Immature natural killer cell (primary cell): ENCODE measurements at regions not wholly inside any gene's neighbourhood (a gene's known extent, or its start where the extent isn't known, plus 50 kb on each side); places are given as distances from the start of the nearest gene placed in this dataset.

ENCODE experiments used
- DNase-seq, 3 donors: peaks; one replicate each; pipeline ENCODE4 v3.0.0; 2022; ENCODE audit warnings: mixed read lengths in 1 of 3
- H3K27ac Mint-ChIP-seq, 6 donors: one replicate each; pipeline ENCODE4 v1.8.0; 2020; ENCODE audit warnings: mixed read lengths in 6 of 6, mild to moderate bottlenecking in 5 of 6, inconsistent platforms in 4 of 6, moderate library complexity in 3 of 6
- H3K27me3 Mint-ChIP-seq, 3 donors: one replicate each; pipeline ENCODE4 v1.8.0; 2020 to 2021; ENCODE audit warnings: low read depth in 3 of 3, mild to moderate bottlenecking in 3 of 3, mixed read lengths in 3 of 3, moderate library complexity in 3 of 3, inconsistent platforms in 1 of 3
- H3K36me3 Mint-ChIP-seq, 3 donors: one replicate each; pipeline ENCODE4 v1.8.0; 2020; ENCODE audit warnings: mixed read lengths in 3 of 3, inconsistent platforms in 2 of 3, mild to moderate bottlenecking in 2 of 3
- H3K4me1 Mint-ChIP-seq, 2 donors: one replicate each; pipeline ENCODE4 v1.8.0; 2020; ENCODE audit warnings: inconsistent platforms in 2 of 2, mild to moderate bottlenecking in 2 of 2, mixed read lengths in 2 of 2, moderate library complexity in 1 of 2
- H3K4me3 Mint-ChIP-seq, 5 donors: one replicate each; pipeline ENCODE4 v1.8.0; 2020; ENCODE audit warnings: mild to moderate bottlenecking in 5 of 5, mixed read lengths in 5 of 5, inconsistent platforms in 3 of 5, moderate library complexity in 3 of 5
- H3K9me3 Mint-ChIP-seq, 6 donors: one replicate each; pipeline ENCODE4 v1.8.0; 2020; ENCODE audit warnings: mild to moderate bottlenecking in 6 of 6, mixed read lengths in 6 of 6, inconsistent platforms in 4 of 6, moderate library complexity in 3 of 6

DNA sequence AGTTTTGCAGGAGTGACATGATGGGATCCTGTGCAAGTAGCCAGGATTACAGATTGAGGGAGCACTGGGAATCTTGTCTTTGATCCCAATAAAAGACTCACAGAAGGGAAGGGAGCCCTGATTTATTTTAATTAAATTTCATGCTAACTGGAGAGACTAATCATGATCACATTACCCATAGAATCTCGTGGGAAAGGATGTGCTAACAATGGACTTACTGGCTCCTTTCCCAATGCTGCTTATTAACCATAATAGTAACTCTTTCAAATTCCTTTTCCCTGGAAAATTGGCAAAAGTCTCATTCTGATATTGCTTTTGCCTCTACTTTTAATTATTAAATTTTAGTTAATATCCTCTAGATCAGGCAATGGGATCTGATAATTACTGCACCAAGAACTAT, 174.8 kb upstream of the AVPR1A start:
- Mint-ChIP-seq H3K36me3 (no peaks in the 10 kb centered on the region), H3K4me1 (no peaks in the 10 kb centered on the region), H3K9me3 (peaks cover 0 to 11% (median 0%) of the 10 kb centered on the region in 6 donors), H3K27ac (no peak overlapping the region), H3K4me3 (no peak overlapping the region), H3K27me3 (no peaks in the 10 kb centered on the region)
- DNase-seq = no peak

DNA sequence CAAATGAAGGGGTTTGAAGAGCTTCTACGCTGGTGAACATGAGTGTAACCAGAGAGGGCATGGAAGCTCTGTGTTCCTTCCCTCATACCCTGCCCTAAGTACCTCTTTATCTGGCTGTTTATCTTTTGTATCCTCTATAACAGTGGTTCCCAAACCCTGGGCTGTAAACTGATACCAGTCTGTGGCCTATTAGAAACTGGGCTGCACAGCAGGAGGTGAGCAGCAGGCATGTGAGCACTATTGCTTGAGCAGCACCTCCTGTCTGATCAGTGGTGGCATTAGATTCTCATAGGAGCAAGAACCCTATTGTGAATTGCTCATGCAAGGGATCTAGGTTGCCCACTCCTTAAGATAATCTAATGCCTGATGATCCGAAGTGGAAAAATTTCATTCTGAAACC, 172.9 kb upstream of the AVPR1A start:
- H3K27ac Mint-ChIP-seq = no peak overlapping the region
- no peaks in the 10 kb centered on the region for H3K27me3 Mint-ChIP-seq
- no peaks in the 10 kb centered on the region for H3K4me1 Mint-ChIP-seq
- DNase-seq = no peak
- H3K36me3 Mint-ChIP-seq = no peaks in the 10 kb centered on the region
- peaks cover 0 to 5% (median 1%) of the 10 kb centered on the region in 6 donors for H3K9me3 Mint-ChIP-seq
- no peak overlapping the region for H3K4me3 Mint-ChIP-seq

DNA sequence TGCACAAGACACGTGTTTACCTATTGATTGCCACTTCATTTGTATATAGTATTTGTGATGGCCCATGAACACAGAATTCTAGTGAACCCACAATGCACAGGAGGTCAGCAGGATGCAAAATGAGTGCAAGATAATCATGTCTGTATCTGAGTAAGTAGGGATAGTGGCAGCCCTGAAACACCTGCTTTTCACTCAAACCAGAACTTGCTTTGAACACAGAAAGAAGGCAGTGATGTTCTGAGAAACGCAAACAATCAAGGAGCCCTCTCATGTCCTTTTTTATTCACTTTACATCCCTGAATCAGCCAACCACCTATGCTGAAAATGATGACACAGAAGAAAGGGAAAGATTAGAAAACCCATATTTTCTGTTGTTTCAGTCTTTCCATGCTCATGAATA, 170.4 kb upstream of the AVPR1A start:
- no peak for DNase-seq
- H3K4me3 Mint-ChIP-seq = no peak overlapping the region
- no peak overlapping the region for H3K27ac Mint-ChIP-seq
- no peaks in the 10 kb centered on the region for H3K36me3 Mint-ChIP-seq
- peaks cover 0 to 10% (median 3%) of the 10 kb centered on the region in 6 donors for H3K9me3 Mint-ChIP-seq
- no peaks in the 10 kb centered on the region for H3K4me1 Mint-ChIP-seq
- H3K27me3 Mint-ChIP-seq = no peaks in the 10 kb centered on the region

DNA sequence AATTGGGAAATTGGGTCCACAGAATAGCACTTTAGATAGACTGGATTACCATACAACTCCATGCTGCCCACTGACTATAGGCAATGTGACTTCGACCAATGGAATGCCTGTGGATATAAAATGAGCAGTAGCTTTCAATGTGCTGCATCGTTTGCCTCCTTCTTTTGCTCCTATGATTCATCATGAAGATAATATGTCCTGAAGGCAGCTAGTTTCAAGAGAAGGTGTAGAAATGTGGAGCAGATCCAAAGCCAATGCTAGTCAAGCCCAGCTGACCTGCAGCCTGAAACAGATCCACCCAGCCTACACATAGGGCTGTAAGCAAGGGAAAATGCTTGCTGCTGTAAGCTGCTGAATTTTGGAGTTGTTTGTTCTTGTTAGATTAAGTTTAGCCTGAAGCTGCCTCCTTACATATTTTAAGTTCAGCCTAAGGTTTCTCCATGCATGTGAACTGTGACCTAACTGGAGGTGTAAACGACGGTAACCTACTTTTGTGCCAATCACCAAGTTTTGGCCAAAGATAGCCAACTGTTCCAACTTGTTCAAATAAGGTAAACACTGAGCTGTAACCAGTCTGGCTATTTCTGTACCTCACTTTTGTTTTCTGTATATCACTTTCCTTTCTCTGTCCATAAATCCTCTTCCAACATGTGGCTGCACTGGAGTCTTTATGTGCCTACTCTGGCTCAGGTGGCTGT, 169.1 kb upstream of the AVPR1A start:
- DNase-seq = no peak
- H3K36me3 Mint-ChIP-seq = no peaks in the 10 kb centered on the region
- H3K9me3 Mint-ChIP-seq = peaks cover 0 to 13% (median 7%) of the 10 kb centered on the region in 6 donors
- H3K4me1 Mint-ChIP-seq = no peaks in the 10 kb centered on the region
- no peaks in the 10 kb centered on the region for H3K27me3 Mint-ChIP-seq
- H3K4me3 Mint-ChIP-seq = no peak overlapping the region
- no peak overlapping the region for H3K27ac Mint-ChIP-seq

DNA sequence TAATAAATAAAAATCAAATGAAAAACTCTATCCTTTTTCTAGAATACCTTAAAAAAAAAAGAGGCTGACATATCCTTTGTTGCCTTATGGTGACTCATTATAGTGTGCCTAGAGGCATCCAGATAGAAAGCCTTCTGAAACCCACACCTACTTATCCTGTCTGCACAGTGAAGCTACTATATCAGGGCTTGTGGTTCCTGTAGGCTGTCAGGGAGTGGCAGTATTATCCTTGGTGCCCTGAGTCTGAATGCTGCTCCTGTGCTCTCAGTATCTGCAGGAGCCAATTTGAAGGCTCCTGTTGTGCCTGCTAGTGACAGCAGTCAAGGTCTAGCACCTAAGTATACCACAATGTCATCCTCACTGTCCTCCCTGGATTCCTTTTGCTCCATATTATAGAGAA, 168.4 kb upstream of the AVPR1A start:
- Mint-ChIP-seq H3K4me3 (no peak overlapping the region), H3K9me3 (peaks cover 0 to 13% (median 7%) of the 10 kb centered on the region in 6 donors), H3K4me1 (no peaks in the 10 kb centered on the region), H3K27me3 (no peaks in the 10 kb centered on the region), H3K27ac (no peak overlapping the region), H3K36me3 (no peaks in the 10 kb centered on the region)
- no peak for DNase-seq

DNA sequence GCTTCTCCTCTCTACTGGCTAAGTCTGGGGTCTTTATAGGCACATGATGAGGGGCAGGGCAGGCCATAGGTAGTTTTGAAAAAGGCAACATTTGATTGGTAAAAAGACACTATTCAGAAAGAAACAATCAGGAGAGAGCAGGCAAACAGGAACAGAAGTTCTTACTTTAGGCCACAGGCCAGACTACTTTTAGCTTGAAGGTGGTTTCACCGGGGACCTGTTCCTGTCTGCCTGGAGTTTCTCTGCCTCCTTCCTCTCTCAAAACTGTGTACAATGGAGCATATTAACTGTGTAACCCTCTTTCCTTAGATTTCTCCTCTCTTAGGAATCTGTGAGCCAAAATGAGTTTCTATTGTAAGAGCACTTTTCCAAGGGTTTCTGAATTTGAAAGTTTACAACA, 167.9 kb upstream of the AVPR1A start:
- no peaks in the 10 kb centered on the region for H3K36me3 Mint-ChIP-seq
- no peaks in the 10 kb centered on the region for H3K4me1 Mint-ChIP-seq
- H3K4me3 Mint-ChIP-seq = no peak overlapping the region
- H3K27me3 Mint-ChIP-seq = no peaks in the 10 kb centered on the region
- H3K9me3 Mint-ChIP-seq = peaks cover 0 to 13% (median 7%) of the 10 kb centered on the region in 6 donors
- DNase-seq = no peak
- no peak overlapping the region for H3K27ac Mint-ChIP-seq

DNA sequence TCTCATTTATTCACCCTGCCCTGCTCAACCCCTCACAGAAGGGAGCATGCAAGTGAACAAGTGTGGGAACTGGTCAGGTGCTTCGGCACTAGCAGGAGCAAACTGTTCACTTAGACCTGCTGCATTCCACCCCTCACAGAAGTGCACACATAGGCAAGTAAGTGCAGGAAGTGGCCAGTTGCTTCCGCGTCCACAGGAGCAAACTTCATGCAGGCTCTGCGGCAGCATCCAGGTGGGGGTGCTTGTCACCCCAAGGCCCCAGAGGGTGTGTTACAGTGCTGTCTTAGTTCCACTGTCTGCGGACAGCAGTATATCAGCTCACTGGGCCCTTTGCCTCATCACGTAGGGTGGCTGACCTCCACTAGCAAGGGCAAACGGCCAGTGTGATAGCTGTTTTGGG, 167.3 kb upstream of the AVPR1A start:
- peaks cover 0 to 13% (median 7%) of the 10 kb centered on the region in 6 donors for H3K9me3 Mint-ChIP-seq
- H3K4me1 Mint-ChIP-seq = no peaks in the 10 kb centered on the region
- no peaks in the 10 kb centered on the region for H3K36me3 Mint-ChIP-seq
- H3K27me3 Mint-ChIP-seq = no peaks in the 10 kb centered on the region
- no peak overlapping the region for H3K4me3 Mint-ChIP-seq
- no peak for DNase-seq
- no peak overlapping the region for H3K27ac Mint-ChIP-seq

DNA sequence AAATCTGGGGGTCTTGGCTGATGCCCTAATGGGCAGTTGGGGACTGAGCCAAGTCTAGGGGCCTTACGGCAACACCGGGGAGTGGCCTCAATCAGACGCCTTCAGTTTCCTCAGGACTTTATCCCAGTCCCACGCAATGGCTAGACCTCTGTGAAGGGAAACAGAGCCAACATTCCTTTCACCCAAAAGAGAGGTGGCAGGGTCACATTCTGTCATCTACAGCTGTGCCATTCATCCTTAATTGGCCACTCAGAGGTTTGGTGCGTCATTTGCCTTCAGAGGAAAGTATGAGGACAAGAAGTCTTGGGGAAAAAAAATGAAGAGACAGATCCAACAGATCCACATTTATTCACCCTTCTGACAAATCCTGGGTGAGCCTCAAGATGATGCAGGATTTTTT, 166.9 kb upstream of the AVPR1A start:
- no peaks in the 10 kb centered on the region for H3K4me1 Mint-ChIP-seq
- DNase-seq = no peak
- peaks cover 0 to 13% (median 7%) of the 10 kb centered on the region in 6 donors for H3K9me3 Mint-ChIP-seq
- H3K27me3 Mint-ChIP-seq = no peaks in the 10 kb centered on the region
- H3K36me3 Mint-ChIP-seq = no peaks in the 10 kb centered on the region
- no peak overlapping the region for H3K4me3 Mint-ChIP-seq
- no peak overlapping the region for H3K27ac Mint-ChIP-seq

DNA sequence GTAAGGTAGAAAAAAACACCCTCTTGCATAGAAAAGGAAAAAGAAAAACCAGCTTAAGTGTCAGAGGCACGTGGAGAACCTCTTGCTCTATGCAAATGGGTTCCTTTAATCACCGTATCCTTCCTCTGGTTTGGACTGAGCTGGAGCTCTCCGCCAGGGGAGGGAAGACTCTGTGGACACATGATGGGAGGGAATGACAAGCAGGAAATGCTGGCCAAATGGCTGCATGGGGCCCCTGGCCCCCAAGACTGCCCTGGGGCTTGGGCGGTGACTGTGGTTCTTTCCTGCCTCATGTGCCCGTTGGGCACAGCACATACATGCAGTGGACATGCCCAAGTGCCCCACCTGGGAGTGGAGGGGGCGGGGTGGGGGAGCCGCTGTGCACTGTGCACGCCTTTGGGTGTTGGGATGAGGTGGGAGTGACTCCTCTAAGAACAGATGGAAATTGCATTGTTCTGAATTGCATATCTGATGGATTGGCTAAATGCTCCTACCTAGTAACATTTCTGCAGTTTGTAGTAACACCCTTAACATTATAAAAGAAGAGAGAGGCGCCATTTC, 166.4 kb upstream of the AVPR1A start:
- Mint-ChIP-seq H3K27me3 (no peaks in the 10 kb centered on the region), H3K27ac (no peak overlapping the region), H3K36me3 (no peaks in the 10 kb centered on the region), H3K9me3 (peaks cover 0 to 13% (median 7%) of the 10 kb centered on the region in 6 donors), H3K4me3 (no peak overlapping the region), H3K4me1 (no peaks in the 10 kb centered on the region)
- no peak for DNase-seq

DNA sequence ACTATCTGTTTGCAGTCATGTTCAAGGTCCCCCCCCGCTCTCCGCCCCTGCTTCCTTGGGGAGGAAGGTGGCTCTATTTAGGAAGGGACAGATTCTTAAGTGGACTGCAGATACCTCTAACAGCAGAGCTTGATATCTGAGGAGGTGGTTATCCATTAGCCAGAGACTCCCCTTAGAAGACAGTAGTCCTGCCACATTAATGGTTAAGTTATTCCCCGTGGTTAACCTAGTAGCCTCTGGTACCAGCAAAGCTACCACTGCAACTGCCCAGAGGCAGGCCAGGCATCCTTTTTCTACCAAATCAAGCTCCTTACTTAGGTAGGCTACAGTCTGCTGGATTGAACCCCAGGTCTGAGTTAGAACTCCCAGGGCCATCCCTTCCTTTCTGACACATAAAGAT, 162.1 kb upstream of the AVPR1A start:
- H3K27me3 Mint-ChIP-seq = no peaks in the 10 kb centered on the region
- no peak overlapping the region for H3K27ac Mint-ChIP-seq
- H3K36me3 Mint-ChIP-seq = no peaks in the 10 kb centered on the region
- no peak for DNase-seq
- H3K9me3 Mint-ChIP-seq = peaks cover 3 to 27% (median 10%) of the 10 kb centered on the region in 6 donors
- H3K4me3 Mint-ChIP-seq = no peak overlapping the region
- H3K4me1 Mint-ChIP-seq = no peaks in the 10 kb centered on the region

DNA sequence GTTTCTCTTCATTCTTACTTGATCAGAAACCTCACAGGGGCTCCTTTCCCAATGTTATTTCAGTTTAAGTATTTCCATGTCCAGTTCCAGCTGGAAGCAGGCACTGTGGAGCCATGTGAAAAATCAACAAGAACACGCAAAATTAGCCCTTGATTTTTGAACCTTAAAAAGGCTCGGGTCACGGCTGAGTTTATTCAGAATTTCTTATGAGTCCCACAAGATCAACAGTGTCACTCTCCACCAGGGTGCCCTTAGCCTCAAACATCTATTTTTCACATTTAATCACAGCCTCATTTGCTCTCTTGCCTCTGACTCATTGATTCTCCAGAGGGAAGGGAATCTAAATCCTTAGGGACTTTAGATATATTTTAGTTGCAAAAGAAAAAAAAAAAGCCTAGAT, 157.7 kb upstream of the AVPR1A start:
- Mint-ChIP-seq H3K4me3 (no peak overlapping the region), H3K27me3 (peaks cover 0 to 6% (median 0%) of the 10 kb centered on the region in 3 donors), H3K27ac (no peak overlapping the region), H3K4me1 (no peaks in the 10 kb centered on the region), H3K9me3 (peaks cover 2 to 14% (median 7%) of the 10 kb centered on the region in 6 donors), H3K36me3 (peaks cover 0 to 3% (median 0%) of the 10 kb centered on the region in 3 donors)
- no peak for DNase-seq

DNA sequence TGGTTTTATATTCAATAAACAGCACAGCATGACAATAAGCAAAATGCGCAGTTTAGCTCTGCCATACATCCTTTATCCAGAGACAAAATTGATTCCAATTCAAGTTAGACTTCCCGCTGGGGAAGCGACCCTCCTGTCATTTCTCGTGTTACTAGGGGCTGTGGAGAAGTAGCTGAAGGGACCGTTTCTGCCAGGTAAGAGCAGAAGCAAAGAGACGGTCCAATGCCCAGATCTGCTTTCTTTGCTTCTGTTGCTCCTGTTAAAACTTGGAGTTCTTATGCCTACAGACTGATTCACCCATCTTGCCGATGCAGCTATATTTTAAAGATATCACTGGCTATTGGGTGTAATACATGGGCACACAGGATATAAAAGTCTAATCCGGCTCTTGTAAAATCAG, 156.8 kb upstream of the AVPR1A start:
- Mint-ChIP-seq H3K9me3 (peaks cover 2 to 14% (median 7%) of the 10 kb centered on the region in 6 donors), H3K4me1 (no peaks in the 10 kb centered on the region), H3K4me3 (no peak overlapping the region), H3K36me3 (peaks cover 0 to 3% (median 0%) of the 10 kb centered on the region in 3 donors), H3K27me3 (peaks cover 0 to 6% (median 0%) of the 10 kb centered on the region in 3 donors), H3K27ac (no peak overlapping the region)
- DNase-seq = no peak

DNA sequence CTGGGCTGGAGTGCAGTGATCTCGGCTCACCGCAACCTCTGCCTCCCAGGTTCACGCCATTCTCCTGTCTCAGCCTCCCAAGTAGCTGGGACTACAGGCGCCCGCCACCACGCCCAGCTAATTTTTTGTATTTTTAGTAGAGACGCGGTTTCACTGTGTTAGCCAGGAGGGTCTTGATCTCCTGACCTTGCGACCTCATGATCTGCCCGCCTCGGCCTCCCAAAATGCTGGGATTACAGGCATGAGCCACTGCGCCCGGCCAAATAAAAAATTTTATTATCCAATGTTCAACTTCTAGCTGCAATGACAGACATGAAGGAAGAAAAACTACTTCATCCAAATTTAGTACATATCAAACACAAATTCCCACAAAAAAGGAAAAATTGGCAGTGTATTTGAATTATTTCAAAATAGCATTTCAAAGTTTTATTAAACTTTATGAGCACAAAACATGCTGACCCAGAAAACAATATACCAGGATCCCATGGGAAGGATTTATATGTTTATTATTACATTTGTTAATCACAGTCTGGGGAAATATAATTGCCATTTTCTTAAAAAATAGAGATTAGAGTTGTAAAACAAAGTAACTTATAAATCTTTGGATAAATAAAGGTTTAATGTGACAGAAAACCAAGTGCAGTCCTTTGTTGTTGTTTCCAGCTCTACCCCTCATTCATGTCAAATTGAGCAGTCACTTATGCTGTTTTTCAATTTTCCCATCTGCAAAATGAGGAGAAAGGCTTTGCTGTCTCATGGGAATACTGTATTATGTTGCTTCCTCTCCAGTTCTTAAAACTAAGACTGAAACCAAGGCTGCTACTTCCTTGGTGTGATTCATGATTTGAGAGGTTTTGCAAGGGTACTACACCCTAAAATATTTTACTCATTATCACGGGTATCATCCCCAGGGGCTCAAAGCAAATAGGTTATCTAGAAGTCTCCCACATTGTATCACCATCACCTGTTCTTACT, 155.2 kb upstream of the AVPR1A start:
- peaks cover 2 to 14% (median 6%) of the 10 kb centered on the region in 6 donors for H3K9me3 Mint-ChIP-seq
- DNase-seq = no peak
- H3K27ac Mint-ChIP-seq = no peak overlapping the region
- peaks cover 2 to 7% (median 2%) of the 10 kb centered on the region in 3 donors for H3K27me3 Mint-ChIP-seq
- peaks cover 0 to 3% (median 0%) of the 10 kb centered on the region in 3 donors for H3K36me3 Mint-ChIP-seq
- peaks cover 4 to 8% of the 10 kb centered on the region in 2 donors for H3K4me1 Mint-ChIP-seq
- no peak overlapping the region for H3K4me3 Mint-ChIP-seq

DNA sequence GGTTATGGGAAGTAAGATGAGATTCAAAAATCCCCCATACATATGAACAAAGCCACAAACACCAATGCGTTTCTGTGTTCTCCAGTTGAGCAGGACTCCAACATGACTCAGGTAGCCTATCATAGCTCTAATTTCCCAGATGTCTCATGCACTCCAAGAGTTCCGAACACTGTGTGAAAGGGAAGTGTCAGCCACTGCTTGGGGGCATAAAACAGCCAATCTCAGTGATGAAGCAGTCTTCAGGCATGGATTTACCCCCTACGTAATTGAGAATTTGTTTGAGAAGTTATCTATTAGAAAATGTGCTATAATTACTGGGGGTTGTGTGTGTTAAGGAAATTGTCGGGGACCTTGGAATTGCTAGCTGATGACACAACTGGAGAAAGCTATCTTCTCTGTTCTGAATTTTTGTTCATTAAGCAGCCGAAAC, 153.9 kb upstream of the AVPR1A start:
- Mint-ChIP-seq H3K9me3 (peaks cover 0 to 8% (median 1%) of the 10 kb centered on the region in 6 donors), H3K27me3 (peaks cover 2 to 7% (median 2%) of the 10 kb centered on the region in 3 donors), H3K36me3 (peaks cover 0 to 3% (median 0%) of the 10 kb centered on the region in 3 donors), H3K4me1 (peaks cover 4 to 8% of the 10 kb centered on the region in 2 donors), H3K27ac (no peak overlapping the region), H3K4me3 (no peak overlapping the region)
- no peak for DNase-seq
